NCI-H1105 treated with DMSO at 0.1 percent for 48 hours (cell line): ENCODE measurements at regions not wholly inside any gene's neighbourhood (a gene's known extent, or its start where the extent isn't known, plus 50 kb on each side); places are given as distances from the start of the nearest gene placed in this dataset.

Experiments
- DNase-seq: peaks from one replicate; lab custom pipeline; 2025; lab: John Stamatoyannopoulos, UW

- DNase-seq: no peak
These were observed 71.6 kb upstream of the GAREM1 start for GRCh38 chr18:32542221-32542798.

- DNase-seq: peak; percentile 91
These were observed 60.4 kb upstream of the GAREM1 start for GRCh38 chr18:32530947-32531651.

DNA sequence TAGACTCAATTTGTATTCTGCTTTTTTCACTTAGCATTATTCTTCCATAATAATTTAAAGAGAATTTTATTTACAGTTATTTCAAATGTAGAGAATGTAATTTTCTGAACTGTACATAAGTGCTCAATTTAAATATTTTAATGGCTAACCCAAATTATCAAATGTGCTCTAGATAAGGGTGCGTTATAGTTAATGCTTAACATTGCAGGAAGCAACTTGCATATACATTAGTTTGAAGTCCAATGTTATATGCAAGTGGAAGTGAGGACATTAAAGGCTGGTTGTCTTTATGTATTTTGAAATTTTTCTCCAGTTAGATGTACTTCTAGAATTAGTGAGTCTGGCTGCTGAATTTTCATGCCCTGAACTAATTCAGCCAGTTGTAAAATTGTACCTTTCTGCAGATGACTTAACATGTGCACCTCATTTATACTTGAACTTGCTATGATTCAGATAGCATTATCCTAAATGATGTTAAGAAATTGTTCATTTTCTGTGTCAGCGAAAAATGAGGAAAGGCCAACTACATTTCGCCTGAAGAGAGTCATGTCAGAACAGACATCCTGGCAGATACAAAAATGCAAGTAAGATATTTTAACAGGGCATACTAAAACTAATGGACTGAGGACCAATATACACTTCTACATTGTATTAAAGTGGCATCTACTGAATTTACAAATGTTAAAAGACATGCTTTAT lies 59.2 kb upstream of the GAREM1 start:
- DNase-seq: no peak

DNA sequence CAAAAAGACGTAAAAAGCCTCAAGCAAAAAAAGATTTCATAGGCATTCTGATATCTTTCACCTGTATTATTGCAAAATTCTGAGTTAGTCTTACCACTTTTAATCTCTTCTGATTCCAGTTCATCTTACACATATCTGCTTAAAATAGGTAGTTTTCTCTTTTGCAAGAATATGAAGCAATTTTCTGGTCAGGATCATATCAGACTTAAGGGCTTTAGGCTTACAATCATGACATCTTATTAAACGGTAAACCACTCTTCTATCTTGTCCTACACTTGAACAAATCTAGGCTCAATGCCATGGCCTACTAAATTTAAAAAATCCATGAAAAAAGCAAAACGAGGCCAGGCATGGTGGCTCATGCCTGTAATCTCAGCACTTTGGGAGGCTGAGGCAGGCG lies 50.1 kb upstream of the GAREM1 start:
- no peak for DNase-seq
